Dermis microvascular lymphatic vessel endothelial cell (primary cell): ENCODE measurements at regions not wholly inside any gene's neighbourhood (a gene's known extent, or its start where the extent isn't known, plus 50 kb on each side); places are given as distances from the start of the nearest gene placed in this dataset.

ENCODE experiments used
- DNase-seq, 2 donors: peaks; one replicate each; pipeline versions ENCODE4 v3.0.0 to v3.0.0-alpha.2; 2010; ENCODE audit warnings: low read depth in 2 of 2

DNA sequence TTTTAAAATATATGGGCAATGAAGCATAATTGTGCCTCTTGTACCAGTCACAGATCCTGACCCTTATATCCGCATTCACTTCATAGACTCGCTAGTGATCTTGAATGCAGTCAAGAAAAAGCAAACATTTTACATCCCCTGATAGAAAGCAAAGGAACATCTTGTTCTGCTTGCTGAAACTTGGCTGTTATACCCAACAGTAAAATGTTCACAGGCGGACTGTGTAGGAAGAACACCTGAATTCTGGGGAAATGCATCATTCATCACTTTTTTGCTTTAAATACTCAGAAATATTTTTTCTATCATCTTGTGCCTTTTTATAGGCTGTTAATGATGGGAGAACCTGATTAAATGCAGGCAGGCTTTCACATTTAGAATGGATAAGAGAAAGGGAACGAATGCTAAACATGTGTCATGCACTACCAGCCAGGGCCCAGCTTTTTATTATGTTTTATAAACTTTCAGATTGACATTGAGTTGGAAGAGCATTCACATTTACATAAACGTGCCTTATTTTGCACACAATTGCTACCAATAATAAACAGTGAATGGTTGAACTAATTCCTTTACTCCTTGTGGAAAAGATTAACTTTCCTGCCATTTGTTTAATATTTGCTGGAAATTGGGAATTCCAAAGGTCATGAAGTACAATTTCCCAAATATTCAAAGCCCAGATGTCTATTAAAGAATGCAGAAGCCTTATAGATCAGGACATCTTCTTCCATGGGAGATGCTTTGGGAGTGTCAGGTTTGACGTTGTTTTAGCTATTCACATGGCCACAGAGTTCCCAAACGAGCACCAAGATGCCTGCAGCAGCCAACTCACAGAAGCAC lies 756.2 kb downstream of the TLE1 start:
- DNase-seq, result no peak

GRCh38 chr9:80932181-80932580 lies 757.2 kb downstream of the TLE1 start:
- DNase-seq, result no peak

DNA sequence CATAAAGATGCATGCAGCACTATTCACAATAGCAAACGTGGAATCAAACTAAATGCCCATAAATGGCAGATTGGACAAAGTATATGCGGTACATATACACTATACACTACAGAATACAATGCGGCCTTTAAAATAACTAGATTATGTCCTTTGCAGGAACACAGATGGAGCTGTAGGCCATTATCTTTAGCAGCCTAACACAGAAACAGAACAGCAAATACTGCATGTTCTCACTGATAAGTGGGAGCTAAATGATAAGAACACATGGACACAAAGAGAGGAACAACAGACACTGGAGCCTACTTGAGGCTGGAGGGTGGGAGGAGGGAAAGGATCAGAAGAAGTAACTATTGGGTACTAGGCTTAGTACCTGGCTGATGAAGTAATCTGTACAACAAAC lies 758.2 kb downstream of the TLE1 start:
- no peak for DNase-seq

GRCh38 chr9:80928697-80929096 lies 760.6 kb downstream of the TLE1 start:
- DNase-seq, result no peak

GRCh38 chr9:80926611-80927010 lies 762.7 kb downstream of the TLE1 start:
- no peak for DNase-seq

DNA sequence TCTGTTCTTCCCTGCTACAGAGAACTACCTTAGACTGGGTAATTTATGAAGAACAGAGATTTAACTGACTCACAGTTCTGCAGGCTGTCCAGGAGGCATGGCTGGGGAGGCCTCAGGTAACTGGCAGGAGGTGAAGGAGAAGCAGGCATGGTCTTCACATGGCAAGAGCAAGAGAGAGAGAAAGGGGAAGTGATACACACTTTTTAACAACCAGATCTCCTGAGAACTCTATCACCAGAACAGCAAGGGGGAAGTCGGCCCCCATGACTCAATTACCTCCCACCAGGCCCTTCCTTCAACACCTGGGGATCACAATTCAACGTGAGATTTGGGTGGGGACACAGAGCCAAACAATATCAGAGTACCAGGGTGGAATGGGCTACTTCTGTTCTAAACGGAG lies 766.8 kb downstream of the TLE1 start:
- no peak for DNase-seq

- no peak for DNase-seq
Observed at GRCh38 chr9:80906728-80907127, 782.6 kb downstream of the TLE1 start.

- no peak for DNase-seq
Observed at GRCh38 chr9:80899208-80899607, 790.1 kb downstream of the TLE1 start.

- DNase-seq, result no peak
Observed at GRCh38 chr9:80893190-80893589, 796.2 kb downstream of the TLE1 start.

GRCh38 chr9:80892703-80893102 lies 796.6 kb downstream of the TLE1 start:
- no peak for DNase-seq

DNA sequence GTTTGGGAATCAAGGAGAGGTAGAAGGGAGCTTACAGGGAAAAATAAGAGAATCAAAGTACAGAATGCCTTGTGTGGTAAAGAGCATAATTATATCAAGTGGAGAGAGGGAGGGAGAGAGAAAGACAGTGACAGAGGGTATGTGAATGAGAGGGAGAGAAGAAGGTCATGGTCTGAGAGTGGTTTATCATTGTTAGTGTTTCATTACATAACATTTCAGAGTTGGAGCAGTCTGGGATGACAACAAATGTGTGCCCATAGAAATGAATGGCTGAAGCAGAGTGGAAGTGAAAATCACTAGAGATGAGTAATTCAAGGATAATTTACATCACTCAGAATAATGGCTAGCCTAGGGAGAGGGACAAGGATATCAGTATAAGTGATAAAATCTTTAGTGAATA lies 799.2 kb downstream of the TLE1 start:
- DNase-seq, result no peak

DNA sequence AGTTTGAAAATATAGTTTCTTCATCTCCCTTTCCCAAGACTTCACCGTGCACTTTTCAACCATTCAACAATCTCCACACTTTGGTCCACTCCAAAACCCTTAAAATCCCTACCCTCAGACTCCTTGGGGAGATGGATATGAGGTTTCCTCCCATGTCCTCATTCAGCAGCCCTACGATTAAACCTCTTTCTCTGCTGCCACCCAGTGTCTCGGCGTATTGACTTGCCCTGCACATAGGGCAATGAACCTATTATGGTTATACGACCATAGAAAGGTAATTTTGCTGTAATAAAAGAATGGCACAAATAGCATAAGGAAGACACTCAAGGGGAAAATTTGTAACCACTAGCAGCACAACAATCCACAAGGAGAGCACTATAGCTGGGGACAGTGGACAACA lies 803.5 kb downstream of the TLE1 start:
- no peak for DNase-seq

GRCh38 chr9:80883826-80884579 lies 805.3 kb downstream of the TLE1 start:
- DNase-seq, result no peak

DNA sequence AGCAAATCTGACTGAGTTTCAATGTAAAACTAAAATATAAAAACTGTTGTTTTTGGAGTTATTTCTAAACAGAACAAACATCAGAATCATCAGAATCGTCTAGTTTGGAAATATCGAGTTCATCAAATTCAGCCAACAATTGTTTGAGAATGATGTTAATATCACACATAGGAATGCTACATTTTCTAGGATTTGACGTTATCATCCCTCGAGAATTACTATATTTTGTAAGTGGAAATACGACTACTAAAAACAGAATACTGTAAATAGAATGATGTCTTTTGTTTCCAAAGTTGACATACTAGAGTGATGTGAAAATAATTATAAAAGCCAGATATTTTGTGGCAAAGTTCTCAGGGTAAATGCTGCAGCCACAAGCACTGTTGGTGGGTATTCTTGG lies 805.9 kb downstream of the TLE1 start:
- no peak for DNase-seq

DNA sequence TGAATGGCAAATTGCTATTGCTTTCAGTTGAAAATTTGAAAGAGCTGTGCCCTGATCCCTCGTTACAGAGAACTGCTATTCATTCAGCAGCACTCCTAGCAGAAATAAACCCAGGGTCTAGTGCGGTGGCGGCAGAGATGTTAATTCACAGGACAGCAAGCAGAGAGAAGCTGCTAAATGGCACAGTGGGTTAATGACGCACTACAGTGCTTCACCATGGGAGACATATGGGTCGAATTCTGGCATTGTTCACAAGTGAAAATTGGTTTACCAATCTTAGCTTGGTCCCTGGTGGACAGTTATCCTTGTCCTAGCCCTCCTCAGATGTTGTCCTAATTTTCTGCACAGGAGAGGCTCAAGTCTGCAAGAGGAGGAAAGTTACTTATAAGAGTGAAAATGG lies 807.4 kb downstream of the TLE1 start:
- no peak for DNase-seq

DNA sequence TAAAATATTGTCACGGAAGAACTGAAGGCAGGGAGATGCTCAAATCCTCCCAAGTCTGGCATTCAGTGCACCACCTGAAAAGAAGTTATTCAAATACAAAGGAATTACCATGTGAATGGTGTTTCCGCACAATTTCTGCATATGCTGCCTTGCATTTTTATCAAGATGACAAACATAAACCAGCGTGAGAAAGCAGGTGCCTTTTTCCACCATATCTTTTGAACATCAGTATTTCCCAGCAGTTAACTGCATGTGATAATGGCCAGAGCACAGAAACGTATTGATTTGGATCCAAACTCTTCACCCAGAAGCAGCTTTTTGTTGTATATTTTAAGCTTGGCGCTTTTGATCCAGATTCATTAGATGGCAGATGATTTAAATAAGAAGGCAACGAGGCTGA lies 808.0 kb downstream of the TLE1 start:
- DNase-seq, result no peak

DNA sequence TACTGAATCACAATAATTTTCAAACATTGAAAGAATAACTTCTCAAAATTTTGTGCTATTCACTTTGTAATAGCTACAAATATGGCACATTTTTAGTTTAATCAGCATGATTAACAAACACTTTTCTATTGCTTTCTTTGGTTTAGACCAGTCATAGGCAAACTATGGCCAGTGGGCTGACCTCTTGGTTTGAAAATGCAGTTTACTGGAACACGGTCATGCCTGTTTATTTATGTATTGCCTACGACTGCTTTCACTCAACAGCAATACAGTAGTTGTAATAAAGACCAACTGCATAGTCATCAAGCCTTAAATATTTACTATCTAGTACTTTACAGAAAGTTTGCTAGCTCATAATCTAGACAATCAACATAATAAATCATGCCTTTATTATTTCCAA lies 810.8 kb downstream of the TLE1 start:
- no peak for DNase-seq

- DNase-seq, result no peak
Observed at GRCh38 chr9:80875947-80876346, 813.4 kb downstream of the TLE1 start.

GRCh38 chr9:80874276-80874675 lies 815.1 kb downstream of the TLE1 start:
- no peak for DNase-seq

DNA sequence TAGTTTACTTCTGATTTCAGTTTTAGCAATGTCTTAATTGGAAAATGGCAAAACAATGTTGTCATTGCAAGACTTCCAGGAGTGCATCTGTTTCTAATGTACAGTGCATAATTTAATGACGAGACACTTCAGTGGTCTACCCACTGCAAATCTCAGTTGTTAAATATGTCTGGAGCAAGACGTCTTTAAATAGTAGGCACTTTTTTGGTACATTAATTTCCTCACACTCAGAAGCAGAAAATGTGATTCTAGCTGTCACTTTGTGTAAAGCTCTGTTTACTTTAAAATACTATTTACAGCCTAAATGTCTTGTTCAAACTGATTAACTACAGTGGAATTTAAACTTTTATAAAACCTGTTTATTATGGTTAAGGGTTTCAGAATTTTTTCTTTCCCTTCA lies 815.5 kb downstream of the TLE1 start:
- no peak for DNase-seq

DNA sequence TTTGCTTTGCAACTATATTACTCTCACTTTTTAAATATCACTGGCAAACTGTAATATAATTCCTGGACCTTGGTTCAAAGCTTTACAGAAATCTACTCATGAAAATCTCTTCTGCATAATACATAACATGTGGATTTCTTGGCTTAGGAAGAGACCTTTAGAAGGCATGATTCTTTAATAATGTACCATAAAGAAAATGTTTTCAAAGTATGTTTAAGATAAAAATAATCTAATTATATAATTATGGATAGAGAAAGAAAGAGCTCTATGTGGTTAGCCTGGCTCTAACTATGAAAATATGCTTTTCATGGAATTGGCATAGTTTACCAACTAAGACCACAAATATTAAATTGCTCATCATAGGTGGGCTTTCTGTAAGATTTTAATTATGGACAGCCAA lies 817.8 kb downstream of the TLE1 start:
- DNase-seq, result no peak

- no peak for DNase-seq
Observed at GRCh38 chr9:80867731-80868130, 821.6 kb downstream of the TLE1 start.

DNA sequence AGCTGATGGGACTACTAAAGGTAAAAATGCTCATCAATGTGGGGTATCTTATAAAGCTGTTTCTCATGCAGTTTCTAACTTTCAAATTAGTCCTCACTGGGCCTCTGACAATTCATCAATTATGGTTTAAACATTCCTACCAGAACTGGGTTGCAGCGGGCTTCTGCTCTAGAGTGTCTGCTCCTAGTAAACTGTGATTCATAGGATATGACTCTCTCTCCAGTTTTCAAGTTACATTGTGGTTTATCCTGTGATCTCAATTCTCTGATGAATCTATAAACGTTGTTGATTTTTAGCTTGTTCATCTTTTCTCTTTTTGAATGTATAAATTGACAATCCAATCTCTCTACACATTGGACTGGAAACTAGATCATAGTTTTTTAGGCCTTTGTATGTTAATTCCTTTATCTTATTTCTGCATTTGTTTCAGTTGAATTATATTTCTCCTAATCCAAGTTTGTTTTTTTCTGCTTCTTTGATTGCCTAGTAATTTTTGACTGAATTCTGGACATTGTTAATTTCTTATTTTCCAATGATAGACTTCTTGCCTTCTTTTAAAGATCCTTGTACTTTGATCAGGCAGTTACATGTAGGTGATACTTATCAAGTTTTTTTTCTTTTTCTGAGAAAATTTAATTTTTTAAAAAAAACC lies 822.6 kb downstream of the TLE1 start:
- no peak for DNase-seq
